ENCODE measurements at regions not wholly inside any gene's neighbourhood (a gene's known extent, or its start where the extent isn't known, plus 50 kb on each side); places are given as distances from the start of the nearest gene placed in this dataset.
A peak's percentile ranks its signal among the peaks of the same experiment; 100 is the strongest.

DNA sequence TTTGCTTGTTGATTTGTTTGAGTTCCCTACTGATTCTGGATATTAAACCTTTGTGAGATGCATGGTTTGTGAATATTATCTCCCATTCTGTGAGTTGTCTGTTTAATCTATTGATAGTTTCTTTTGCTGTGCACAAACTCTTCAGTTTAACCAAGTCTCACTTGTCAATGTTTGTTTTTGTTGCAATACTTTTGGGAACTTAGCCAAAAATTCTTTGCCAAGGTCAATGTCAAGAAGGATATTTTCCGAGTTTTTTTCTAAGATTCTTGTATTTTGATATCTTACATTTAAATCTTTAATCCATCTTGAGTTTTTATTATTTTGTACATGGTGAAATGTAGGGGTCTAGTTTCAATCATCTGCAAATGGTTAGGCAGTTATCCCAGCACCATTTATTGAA, 1230.7 kb upstream of the NCAM2 start:
- no peak overlapping the region for H3K27ac Mint-ChIP-seq (ENCODE audit: low read depth, unreplicated experiment)
- H3K4me1 Mint-ChIP-seq (ENCODE audit: insufficient read depth, unreplicated experiment): no peaks in the 10 kb centered on the region
- TF ChIP-seq, protein P1, sequence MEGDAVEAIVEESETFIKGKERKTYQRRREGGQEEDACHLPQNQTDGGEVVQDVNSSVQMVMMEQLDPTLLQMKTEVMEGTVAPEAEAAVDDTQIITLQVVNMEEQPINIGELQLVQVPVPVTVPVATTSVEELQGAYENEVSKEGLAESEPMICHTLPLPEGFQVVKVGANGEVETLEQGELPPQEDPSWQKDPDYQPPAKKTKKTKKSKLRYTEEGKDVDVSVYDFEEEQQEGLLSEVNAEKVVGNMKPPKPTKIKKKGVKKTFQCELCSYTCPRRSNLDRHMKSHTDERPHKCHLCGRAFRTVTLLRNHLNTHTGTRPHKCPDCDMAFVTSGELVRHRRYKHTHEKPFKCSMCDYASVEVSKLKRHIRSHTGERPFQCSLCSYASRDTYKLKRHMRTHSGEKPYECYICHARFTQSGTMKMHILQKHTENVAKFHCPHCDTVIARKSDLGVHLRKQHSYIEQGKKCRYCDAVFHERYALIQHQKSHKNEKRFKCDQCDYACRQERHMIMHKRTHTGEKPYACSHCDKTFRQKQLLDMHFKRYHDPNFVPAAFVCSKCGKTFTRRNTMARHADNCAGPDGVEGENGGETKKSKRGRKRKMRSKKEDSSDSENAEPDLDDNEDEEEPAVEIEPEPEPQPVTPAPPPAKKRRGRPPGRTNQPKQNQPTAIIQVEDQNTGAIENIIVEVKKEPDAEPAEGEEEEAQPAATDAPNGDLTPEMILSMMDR (IDR thresholded peaks at IDR 0.05; ENCODE audit: unreplicated experiment): no peak
- no peak overlapping the region for H3K4me3 Mint-ChIP-seq (ENCODE audit: unreplicated experiment)
- ChIA-PET POLR2A (no interaction called here), CTCF (no interaction called here)
- DNase-seq (ENCODE audit: unreplicated experiment): peak; percentile 47
- no peaks in the 10 kb centered on the region for H3K36me3 Mint-ChIP-seq (ENCODE audit: insufficient read depth, unreplicated experiment)
- H3K9me3 Mint-ChIP-seq (ENCODE audit: unreplicated experiment): peaks cover 14% of the 10 kb centered on the region
- H3K27me3 Mint-ChIP-seq (ENCODE audit: insufficient read depth, unreplicated experiment): no peaks in the 10 kb centered on the region
- intact Hi-C loops (cut with micrococcal nuclease): no loop called here
- BruUV-seq (replicated peaks): no TSS peak

DNA sequence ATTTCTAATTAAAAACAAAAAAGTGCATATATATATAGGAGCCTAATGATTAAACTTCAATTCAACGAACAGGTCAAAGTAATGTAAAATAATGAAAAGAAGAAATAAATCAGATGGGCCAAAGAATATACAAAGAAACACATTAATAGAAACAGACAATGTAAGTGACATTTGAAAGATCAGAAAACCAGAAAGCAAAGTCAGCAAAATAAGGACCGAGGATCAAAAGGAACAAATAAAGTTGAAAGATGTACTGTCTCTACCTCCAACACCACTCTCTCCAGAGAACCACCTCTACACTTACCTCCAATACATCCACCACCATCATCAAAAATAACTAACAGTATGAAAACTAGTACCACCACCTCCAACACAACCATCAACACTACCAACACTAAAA, 1226.3 kb upstream of the NCAM2 start:
- H3K27me3 Mint-ChIP-seq (ENCODE audit: insufficient read depth, unreplicated experiment): no peaks in the 10 kb centered on the region
- H3K4me3 Mint-ChIP-seq (ENCODE audit: unreplicated experiment): no peak overlapping the region
- no peak overlapping the region for H3K27ac Mint-ChIP-seq (ENCODE audit: low read depth, unreplicated experiment)
- no peak for DNase-seq (ENCODE audit: unreplicated experiment)
- H3K9me3 Mint-ChIP-seq (ENCODE audit: unreplicated experiment): peaks cover 9% of the 10 kb centered on the region
- intact Hi-C loops (cut with micrococcal nuclease): no loop called here
- no peaks in the 10 kb centered on the region for H3K36me3 Mint-ChIP-seq (ENCODE audit: insufficient read depth, unreplicated experiment)
- ChIA-PET POLR2A (no interaction called here), CTCF (no interaction called here)
- no TSS peak for BruUV-seq (replicated peaks)
- no peaks in the 10 kb centered on the region for H3K4me1 Mint-ChIP-seq (ENCODE audit: insufficient read depth, unreplicated experiment)
- TF ChIP-seq, protein P1 (IDR thresholded peaks at IDR 0.05; ENCODE audit: unreplicated experiment): no peak

DNA sequence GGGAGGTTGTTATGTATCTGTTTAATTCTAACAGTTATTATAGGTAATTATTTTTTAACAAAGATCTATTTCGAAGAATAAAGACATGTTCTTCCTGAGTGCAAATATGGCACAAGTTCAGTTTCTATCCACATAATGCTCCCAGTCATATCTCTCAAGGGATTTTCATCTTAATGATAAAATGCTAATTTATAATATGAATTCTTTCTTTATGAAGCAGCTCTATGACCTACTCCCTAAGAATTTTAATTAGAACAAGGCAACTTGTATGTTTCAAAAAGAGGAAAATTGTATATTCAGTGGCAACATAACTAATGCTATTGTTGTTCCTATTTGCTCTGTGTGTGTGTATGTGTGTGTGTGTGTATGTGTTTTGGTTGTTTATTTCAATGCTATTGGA, 1222.1 kb upstream of the NCAM2 start:
- intact Hi-C loops (cut with micrococcal nuclease): no loop called here
- no TSS peak for BruUV-seq (replicated peaks)
- no peak for DNase-seq (ENCODE audit: unreplicated experiment)
- no peak overlapping the region for H3K4me3 Mint-ChIP-seq (ENCODE audit: unreplicated experiment)
- ChIA-PET CTCF (interaction anchor here (0.6 kb wide), 1 partner anchor 1127 kb away, joined by 3 read pairs; no protein-coding TSS in a partner anchor), POLR2A (no interaction called here)
- no peaks in the 10 kb centered on the region for H3K4me1 Mint-ChIP-seq (ENCODE audit: insufficient read depth, unreplicated experiment)
- no peak overlapping the region for H3K27ac Mint-ChIP-seq (ENCODE audit: low read depth, unreplicated experiment)
- no peaks in the 10 kb centered on the region for H3K36me3 Mint-ChIP-seq (ENCODE audit: insufficient read depth, unreplicated experiment)
- TF ChIP-seq, protein P1 (IDR thresholded peaks at IDR 0.05; ENCODE audit: unreplicated experiment): no peak
- no peaks in the 10 kb centered on the region for H3K27me3 Mint-ChIP-seq (ENCODE audit: insufficient read depth, unreplicated experiment)
- peaks cover 7% of the 10 kb centered on the region for H3K9me3 Mint-ChIP-seq (ENCODE audit: unreplicated experiment)

GRCh38 chr21:19781881-19782652, 1216.1 kb upstream of the NCAM2 start:
- Mint-ChIP-seq H3K4me1 (ENCODE audit: insufficient read depth, unreplicated experiment) (no peaks in the 10 kb centered on the region), H3K27me3 (ENCODE audit: insufficient read depth, unreplicated experiment) (no peaks in the 10 kb centered on the region), H3K9me3 (ENCODE audit: unreplicated experiment) (peaks cover 16% of the 10 kb centered on the region), H3K4me3 (ENCODE audit: unreplicated experiment) (no peak overlapping the region), H3K27ac (ENCODE audit: low read depth, unreplicated experiment) (no peak overlapping the region), H3K36me3 (ENCODE audit: insufficient read depth, unreplicated experiment) (no peaks in the 10 kb centered on the region)
- DNase-seq (ENCODE audit: unreplicated experiment): no peak
- no TSS peak for BruUV-seq (replicated peaks)
- TF ChIP-seq, protein P1 (IDR thresholded peaks at IDR 0.05; ENCODE audit: unreplicated experiment): no peak
- intact Hi-C loops (cut with micrococcal nuclease): no loop called here
- CTCF ChIA-PET: no interaction called here
- POLR2A ChIA-PET: interaction anchor here (0.8 kb wide), 1 partner anchor 11 kb away, joined by 3 read pairs; no protein-coding TSS in a partner anchor
